MM.1S (cell line): ENCODE measurements at regions not wholly inside any gene's neighbourhood (a gene's known extent, or its start where the extent isn't known, plus 50 kb on each side); places are given as distances from the start of the nearest gene placed in this dataset.

Experiments used
- DNase-seq: peaks from one replicate; pipeline ENCODE4 v3.0.0-alpha.2; 2015
- H2AFZ ChIP-seq: fragments of 300-600 bp; sonication (generic); 2 replicates; pipeline ENCODE4 v1.6.0; 2016; ENCODE audit warnings: antibody characterized with exemption, low read length
- H3F3A ChIP-seq: fragments of 300-600 bp; sonication (generic); 2 replicates; pipeline ENCODE4 v1.6.1; 2016; ENCODE audit warnings: mild to moderate bottlenecking, antibody characterized with exemption, low read length, moderate library complexity, mixed read lengths; ENCODE audit not compliant: insufficient read depth
- H3K27ac ChIP-seq: fragments of 300-600 bp; sonication (generic); 2 replicates; pipeline ENCODE4 v1.5.1; 2016; ENCODE audit warnings: mild to moderate bottlenecking, low read length
- H3K27me3 ChIP-seq: fragments of 300-600 bp; sonication (generic); replicated peaks from 2 replicates; pipeline ENCODE4 v1.6.0; 2016; ENCODE audit warnings: low read length; ENCODE audit not compliant: insufficient read depth
- H3K36me3 ChIP-seq: fragments of 300-600 bp; sonication (generic); replicated peaks from 2 replicates; pipeline ENCODE4 v1.6.1; 2016; ENCODE audit warnings: mild to moderate bottlenecking, low read length, mixed read lengths; ENCODE audit not compliant: insufficient read depth
- H3K4me1 ChIP-seq: fragments of 300-600 bp; sonication (generic); 2 replicates; pipeline ENCODE4 v1.6.1; 2016; ENCODE audit warnings: low read length, mixed read lengths
- H3K4me2 ChIP-seq: fragments of 300-600 bp; sonication (generic); 2 replicates; pipeline ENCODE4 v1.6.0; 2016; ENCODE audit warnings: low read depth, low read length
- H3K4me3 ChIP-seq: fragments of 300-600 bp; sonication (generic); 2 replicates; pipeline ENCODE4 v1.5.1; 2016; ENCODE audit warnings: low read length, mixed read lengths
- H3K79me2 ChIP-seq: fragments of 300-600 bp; sonication (generic); 2 replicates; pipeline ENCODE4 v1.6.1; 2016; ENCODE audit warnings: mixed run types, low read length, mixed read lengths
- H3K9ac ChIP-seq: fragments of 300-600 bp; sonication (generic); 2 replicates; pipeline ENCODE4 v1.6.1; 2016; ENCODE audit warnings: low read length, mixed read lengths
- H3K9me2 ChIP-seq: fragments of 300-600 bp; sonication (generic); replicated peaks from 2 replicates; pipeline ENCODE4 v1.6.1; 2016; ENCODE audit warnings: mild to moderate bottlenecking, low read length, mixed read lengths; ENCODE audit not compliant: insufficient read depth
- H3K9me3 ChIP-seq: fragments of 300-600 bp; sonication (generic); replicated peaks from 2 replicates; pipeline ENCODE4 v1.6.1; 2016; ENCODE audit warnings: mild to moderate bottlenecking, low read length, mixed read lengths; ENCODE audit not compliant: insufficient read depth
- H4K20me1 ChIP-seq: fragments of 300-600 bp; sonication (generic); 2 replicates; pipeline ENCODE4 v1.6.1; 2016; ENCODE audit warnings: mild to moderate bottlenecking, low read length, moderate library complexity, mixed read lengths; ENCODE audit not compliant: insufficient read depth
- EZH2 ChIP-seq: fragments of 300-600 bp; sonication (generic); optimal IDR thresholded peaks from 2 replicates; pipeline ENCODE3; 2017; ENCODE audit warnings: low read depth, mild to moderate bottlenecking, antibody characterized with exemption, low read length, mixed read lengths
- EZH2phosphoT487 ChIP-seq: fragments of 300-600 bp; sonication (generic); IDR thresholded peaks from 2 replicates; pipeline ENCODE4 v1.6.1; 2018; ENCODE audit warnings: antibody characterized with exemption, low read length
- TF ChIP-seq, protein P1 (sequence below): fragments of 300-600 bp; sonication (generic); IDR thresholded peaks from 2 replicates; pipeline ENCODE4 v1.5.1; 2016; ENCODE audit warnings: antibody characterized with exemption, low read length, mixed read lengths

DNA sequence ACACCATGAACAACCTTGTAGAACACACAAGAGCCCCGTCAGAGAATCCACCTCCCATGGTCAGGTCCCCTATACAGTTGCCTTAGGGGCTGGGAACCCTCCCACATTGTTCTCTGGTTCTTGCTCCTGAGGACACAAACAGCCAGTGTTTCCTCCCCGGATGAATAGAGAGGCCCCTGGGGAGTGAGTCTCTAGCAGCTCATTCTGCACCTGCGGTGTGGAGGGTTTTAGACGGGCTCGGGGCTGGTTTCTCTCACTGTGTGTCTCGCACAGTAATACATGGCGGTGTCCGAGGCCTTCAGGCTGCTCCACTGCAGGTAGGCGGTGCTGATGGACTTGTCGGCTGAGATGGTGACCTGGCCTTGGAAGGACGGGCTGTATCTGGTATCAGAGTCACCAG lies 1052.1 kb downstream of the TMEM121 start:
- DNase-seq: no peak
- Histone ChIP-seq H3K9me3 (no peaks in the 10 kb centered on the region), H3K79me2 (no peaks in the 10 kb centered on the region), H3K4me2 (no peak overlapping the region), H3K4me3 (no peak overlapping the region), H3K36me3 (no peaks in the 10 kb centered on the region), H3K9me2 (no peaks in the 10 kb centered on the region), H4K20me1 (no peaks in the 10 kb centered on the region), H3K4me1 (no peaks in the 10 kb centered on the region), H3K9ac (no peak overlapping the region), H3K27ac (no peak overlapping the region), H3F3A (no peaks in the 10 kb centered on the region), H2AFZ (no peak overlapping the region), H3K27me3 (no peaks in the 10 kb centered on the region)
- no peak for TF ChIP-seq EZH2phosphoT487
- no peak for TF ChIP-seq EZH2
- TF ChIP-seq, protein P1, sequence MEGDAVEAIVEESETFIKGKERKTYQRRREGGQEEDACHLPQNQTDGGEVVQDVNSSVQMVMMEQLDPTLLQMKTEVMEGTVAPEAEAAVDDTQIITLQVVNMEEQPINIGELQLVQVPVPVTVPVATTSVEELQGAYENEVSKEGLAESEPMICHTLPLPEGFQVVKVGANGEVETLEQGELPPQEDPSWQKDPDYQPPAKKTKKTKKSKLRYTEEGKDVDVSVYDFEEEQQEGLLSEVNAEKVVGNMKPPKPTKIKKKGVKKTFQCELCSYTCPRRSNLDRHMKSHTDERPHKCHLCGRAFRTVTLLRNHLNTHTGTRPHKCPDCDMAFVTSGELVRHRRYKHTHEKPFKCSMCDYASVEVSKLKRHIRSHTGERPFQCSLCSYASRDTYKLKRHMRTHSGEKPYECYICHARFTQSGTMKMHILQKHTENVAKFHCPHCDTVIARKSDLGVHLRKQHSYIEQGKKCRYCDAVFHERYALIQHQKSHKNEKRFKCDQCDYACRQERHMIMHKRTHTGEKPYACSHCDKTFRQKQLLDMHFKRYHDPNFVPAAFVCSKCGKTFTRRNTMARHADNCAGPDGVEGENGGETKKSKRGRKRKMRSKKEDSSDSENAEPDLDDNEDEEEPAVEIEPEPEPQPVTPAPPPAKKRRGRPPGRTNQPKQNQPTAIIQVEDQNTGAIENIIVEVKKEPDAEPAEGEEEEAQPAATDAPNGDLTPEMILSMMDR: no peak

DNA sequence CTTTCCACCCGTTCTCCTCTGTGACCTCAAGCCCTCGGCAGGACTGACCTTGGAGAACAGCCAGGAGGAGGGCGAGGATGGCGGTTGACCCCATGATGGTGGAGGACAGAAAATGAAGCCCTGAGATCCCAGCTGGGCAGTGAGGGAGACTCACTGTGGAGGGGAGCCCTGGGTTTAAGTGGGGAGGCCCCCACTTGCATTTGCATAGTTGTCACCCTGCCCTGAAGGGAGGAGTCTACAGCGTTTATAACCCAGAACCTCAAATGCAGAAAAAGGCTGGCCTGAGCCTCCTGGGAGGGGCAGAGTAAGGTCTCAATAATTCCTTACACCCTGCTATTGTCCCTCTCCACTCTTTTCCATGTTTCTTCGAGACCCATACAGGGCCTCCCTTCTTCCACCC lies 1052.7 kb downstream of the TMEM121 start:
- TF ChIP-seq EZH2 (no peak), EZH2phosphoT487 (no peak)
- TF ChIP-seq, protein P1: no peak
- no peak for DNase-seq
- H2AFZ ChIP-seq: no peak overlapping the region
- no peak overlapping the region for H3K4me2 ChIP-seq
- no peaks in the 10 kb centered on the region for H3F3A ChIP-seq
- H4K20me1 ChIP-seq: no peaks in the 10 kb centered on the region
- H3K79me2 ChIP-seq: no peaks in the 10 kb centered on the region
- H3K4me3 ChIP-seq: no peak overlapping the region
- H3K36me3 ChIP-seq: no peaks in the 10 kb centered on the region
- no peak overlapping the region for H3K27ac ChIP-seq
- no peaks in the 10 kb centered on the region for H3K9me2 ChIP-seq
- H3K4me1 ChIP-seq: no peaks in the 10 kb centered on the region
- no peaks in the 10 kb centered on the region for H3K27me3 ChIP-seq
- H3K9me3 ChIP-seq: no peaks in the 10 kb centered on the region
- H3K9ac ChIP-seq: no peak overlapping the region

DNA sequence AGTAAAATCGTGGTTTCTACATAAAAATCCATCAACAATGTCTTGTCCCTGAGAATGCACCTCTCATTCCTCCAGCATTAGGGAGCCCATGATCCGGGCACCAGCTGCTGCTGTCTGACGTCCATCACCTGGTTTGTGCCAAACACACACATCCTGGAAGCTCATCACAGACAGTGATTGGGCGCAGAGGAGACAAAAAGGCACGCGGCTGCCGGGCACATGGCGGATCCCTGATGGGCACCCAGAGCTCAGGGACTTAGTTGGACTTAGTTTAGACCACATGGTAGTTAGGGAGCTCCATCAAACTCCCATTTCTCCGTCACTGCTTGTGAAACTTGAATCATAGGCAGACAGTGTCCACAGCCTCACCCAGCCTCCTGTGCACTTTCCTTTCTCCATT lies 1059.3 kb downstream of the TMEM121 start:
- no peaks in the 10 kb centered on the region for H4K20me1 ChIP-seq
- H3K27me3 ChIP-seq: no peaks in the 10 kb centered on the region
- H3K9ac ChIP-seq: no peak overlapping the region
- no peak overlapping the region for H2AFZ ChIP-seq
- no peaks in the 10 kb centered on the region for H3F3A ChIP-seq
- no peak for DNase-seq
- no peaks in the 10 kb centered on the region for H3K79me2 ChIP-seq
- no peaks in the 10 kb centered on the region for H3K36me3 ChIP-seq
- H3K4me1 ChIP-seq: 0 out of 2 replicates have a peak, but pooled peaks cover 3% of the 10 kb centered on the region
- H3K4me3 ChIP-seq: no peak overlapping the region
- TF ChIP-seq, protein P1: no peak
- TF ChIP-seq EZH2: no peak
- no peak for TF ChIP-seq EZH2phosphoT487
- no peak overlapping the region for H3K4me2 ChIP-seq
- H3K27ac ChIP-seq: no peak overlapping the region
- H3K9me3 ChIP-seq: no peaks in the 10 kb centered on the region
- H3K9me2 ChIP-seq: no peaks in the 10 kb centered on the region
